Naive B cell (primary cell): ENCODE measurements at regions not wholly inside any gene's neighbourhood (a gene's known extent, or its start where the extent isn't known, plus 50 kb on each side); places are given as distances from the start of the nearest gene placed in this dataset.
A peak's percentile ranks its signal among the peaks of the same experiment; 100 is the strongest.

Source experiments
- ATAC-seq, 2 donors: fragments of 150-1000 bp; cut with Tn5 transposase; 2 replicates each; pipeline ENCODE4 v1.10.0; 2021; ENCODE audit warnings: low read depth in 2 of 2, mild to moderate bottlenecking in 2 of 2, moderate library complexity in 2 of 2
- DNase-seq: peaks from one replicate; pipeline ENCODE4 v3.0.0; 2022
- H3K27ac Mint-ChIP-seq, 6 donors: one replicate each; pipeline ENCODE4 v1.8.0; 2020 to 2022; ENCODE audit warnings: mild to moderate bottlenecking in 6 of 6, mixed read lengths in 6 of 6, moderate library complexity in 5 of 6, inconsistent platforms in 2 of 6
- H3K27me3 Mint-ChIP-seq, 3 donors: one replicate each; pipeline ENCODE4 v1.8.0; 2021 to 2022; ENCODE audit warnings: mixed read lengths in 3 of 3, mild to moderate bottlenecking in 1 of 3
- H3K36me3 Mint-ChIP-seq, 2 donors: one replicate each; pipeline ENCODE4 v1.8.0; 2020 to 2022; ENCODE audit warnings: mixed read lengths in 2 of 2, inconsistent platforms in 1 of 2, mild to moderate bottlenecking in 1 of 2
- H3K4me1 Mint-ChIP-seq, 3 donors: one replicate each; pipeline ENCODE4 v1.8.0; 2020 to 2022; ENCODE audit warnings: mixed read lengths in 3 of 3, inconsistent platforms in 1 of 3, mild to moderate bottlenecking in 1 of 3, moderate library complexity in 1 of 3
- H3K4me3 Mint-ChIP-seq, 8 donors: one replicate each; pipeline ENCODE4 v1.8.0; 2020 to 2022; ENCODE audit warnings: mild to moderate bottlenecking in 8 of 8, mixed read lengths in 8 of 8, moderate library complexity in 8 of 8, inconsistent platforms in 2 of 8
- H3K9me3 Mint-ChIP-seq, 7 donors: one replicate each; pipeline ENCODE4 v1.8.0; 2020 to 2022; ENCODE audit warnings: mixed read lengths in 7 of 7, mild to moderate bottlenecking in 5 of 7, inconsistent platforms in 2 of 7, moderate library complexity in 1 of 7

DNA sequence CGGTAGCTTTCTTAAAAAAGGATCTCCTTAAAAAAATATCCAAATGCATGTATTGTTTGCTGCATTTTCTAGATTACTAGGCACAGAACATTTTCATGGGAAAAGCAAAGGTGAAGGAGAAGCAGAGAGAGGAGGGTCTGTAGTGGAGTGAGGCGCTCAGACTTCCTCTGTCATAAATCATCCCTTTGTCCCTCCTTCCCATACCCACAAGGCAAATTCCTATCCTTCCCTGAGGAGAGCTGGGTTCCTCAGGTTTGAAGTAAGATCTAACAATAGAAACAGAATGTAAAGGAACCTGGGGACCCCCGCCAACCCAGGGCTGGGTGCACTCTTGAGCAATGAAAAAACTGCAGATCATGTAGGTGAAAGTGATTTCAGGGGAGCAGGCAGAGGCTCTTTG lies 149.2 kb upstream of the ANKH start:
- Mint-ChIP-seq H3K27me3 (peaks cover 28 to 36% (median 30%) of the 10 kb centered on the region in 3 donors), H3K4me1 (no peaks in the 10 kb centered on the region), H3K27ac (no peak overlapping the region), H3K4me3 (no peak overlapping the region), H3K36me3 (no peaks in the 10 kb centered on the region), H3K9me3 (peaks cover 0 to 6% (median 3%) of the 10 kb centered on the region in 7 donors)
- DNase-seq (no peak), ATAC-seq (no peak)

DNA sequence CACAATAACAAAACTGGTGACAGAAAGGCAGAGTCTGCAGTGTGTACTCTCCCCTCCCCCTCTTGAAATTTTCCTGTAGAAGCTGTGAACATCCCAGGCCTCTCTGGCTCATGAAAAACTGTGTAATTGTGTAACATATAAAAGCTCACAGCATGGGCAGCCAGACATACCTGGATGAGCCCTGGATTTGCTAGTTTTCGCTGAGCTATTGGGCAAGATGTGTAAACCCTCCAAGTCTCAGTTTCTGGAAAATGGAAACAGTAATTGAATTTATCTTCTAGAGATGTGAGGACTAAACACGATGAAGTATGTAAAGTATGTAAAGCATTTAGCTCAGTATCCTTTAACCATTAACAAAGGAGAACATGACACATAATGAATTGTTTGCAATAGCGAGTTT lies 143.2 kb upstream of the ANKH start:
- no peaks in the 10 kb centered on the region for H3K36me3 Mint-ChIP-seq
- no peak overlapping the region for H3K27ac Mint-ChIP-seq
- ATAC-seq (no peak), DNase-seq (no peak)
- peaks cover 0 to 6% (median 0%) of the 10 kb centered on the region in 7 donors for H3K9me3 Mint-ChIP-seq
- peaks cover 0 to 8% (median 5%) of the 10 kb centered on the region in 3 donors for H3K27me3 Mint-ChIP-seq
- H3K4me1 Mint-ChIP-seq: no peaks in the 10 kb centered on the region
- no peak overlapping the region for H3K4me3 Mint-ChIP-seq

DNA sequence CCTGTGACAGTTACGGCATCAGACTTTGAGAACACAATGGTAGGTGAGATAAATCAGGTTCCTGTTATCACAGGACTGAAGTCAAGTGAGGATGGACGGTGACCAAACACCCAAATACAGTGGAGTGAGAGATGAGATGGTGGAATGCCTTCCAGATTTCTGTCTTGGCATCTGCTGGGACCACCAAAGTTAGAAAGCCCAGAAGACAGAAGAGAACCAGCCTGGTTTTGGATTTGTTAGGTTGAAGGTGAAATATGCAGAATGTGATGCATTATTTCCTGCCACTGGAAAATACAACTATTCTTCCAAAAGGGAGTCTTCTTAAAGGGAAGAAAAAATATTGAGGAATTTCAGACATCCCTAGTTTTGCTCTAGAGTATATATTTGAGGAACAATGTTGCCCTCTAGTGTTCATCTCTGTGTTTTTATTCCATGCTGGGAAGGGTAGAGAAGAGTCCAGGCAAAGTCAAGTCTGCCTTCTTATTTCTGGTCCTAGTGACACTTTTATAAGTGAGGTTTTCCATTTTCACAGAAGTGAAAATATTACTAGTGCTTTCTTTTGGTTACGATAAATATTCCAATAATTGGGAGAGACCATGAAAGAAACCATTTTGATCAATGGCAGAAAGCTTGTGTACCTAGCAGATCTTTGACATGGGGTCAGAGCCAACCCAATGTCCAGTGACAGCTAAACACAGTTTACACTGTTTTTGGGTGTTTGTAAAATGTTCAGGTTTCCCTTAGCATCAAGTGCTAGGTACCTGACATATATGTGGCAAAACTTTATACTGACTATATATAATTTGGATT lies 142.3 kb upstream of the ANKH start:
- Mint-ChIP-seq H3K9me3 (peaks cover 0 to 6% (median 0%) of the 10 kb centered on the region in 7 donors), H3K36me3 (no peaks in the 10 kb centered on the region), H3K27me3 (peaks cover 4 to 11% (median 5%) of the 10 kb centered on the region in 3 donors), H3K27ac (no peak overlapping the region), H3K4me3 (no peak overlapping the region), H3K4me1 (no peaks in the 10 kb centered on the region)
- DNase-seq: peak; percentile 29
- ATAC-seq: peak; percentile 35 to 44

DNA sequence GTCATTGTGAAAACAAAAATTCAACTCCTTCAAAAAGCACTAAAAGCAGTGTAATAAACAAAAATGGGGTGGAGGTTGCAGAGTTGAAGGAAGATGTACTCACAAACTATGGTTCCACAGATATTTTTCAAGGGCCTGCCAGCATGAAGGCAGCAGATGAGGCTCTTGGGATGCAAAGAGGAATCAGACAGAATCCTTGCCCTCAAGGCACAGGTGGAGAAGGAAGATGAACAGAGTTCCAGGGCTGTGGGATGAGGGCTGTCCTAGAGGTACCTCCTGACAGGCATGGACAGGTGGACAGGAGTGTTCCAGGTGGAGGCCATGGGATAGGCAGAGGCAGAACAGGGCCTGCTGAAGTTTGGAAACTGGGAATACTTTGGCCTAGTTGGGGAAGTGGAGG lies 140.5 kb upstream of the ANKH start:
- DNase-seq (no peak), ATAC-seq (no peak)
- peaks cover 5 to 11% (median 8%) of the 10 kb centered on the region in 3 donors for H3K27me3 Mint-ChIP-seq
- peak overlapping the region in 1 of 8 donors; percentile 23 for H3K4me3 Mint-ChIP-seq
- H3K36me3 Mint-ChIP-seq: no peaks in the 10 kb centered on the region
- H3K9me3 Mint-ChIP-seq: peaks cover 0 to 2% (median 0%) of the 10 kb centered on the region in 7 donors
- no peaks in the 10 kb centered on the region for H3K4me1 Mint-ChIP-seq
- H3K27ac Mint-ChIP-seq: no peak overlapping the region

DNA sequence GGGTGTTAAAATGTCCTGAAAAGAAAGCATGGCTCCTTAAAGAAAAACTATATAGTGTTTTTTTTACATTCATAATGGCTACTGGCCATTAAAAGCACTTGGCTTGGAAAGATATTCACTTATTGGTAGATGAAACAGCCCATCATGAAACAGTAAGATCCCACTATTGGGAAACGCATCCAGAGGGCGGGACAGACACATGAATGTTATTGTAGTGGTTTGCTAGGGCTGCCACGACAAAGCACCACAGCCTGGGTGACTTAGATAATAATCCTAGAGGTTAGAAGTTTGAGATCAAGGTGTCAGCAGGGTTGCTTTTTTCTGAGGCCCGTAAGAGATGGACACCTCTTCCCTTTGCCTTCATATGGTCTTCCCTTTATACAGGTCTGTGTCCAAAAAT lies 139.4 kb upstream of the ANKH start:
- H3K27ac Mint-ChIP-seq: no peak overlapping the region
- no peak overlapping the region for H3K4me3 Mint-ChIP-seq
- DNase-seq (no peak), ATAC-seq (no peak)
- no peaks in the 10 kb centered on the region for H3K4me1 Mint-ChIP-seq
- H3K36me3 Mint-ChIP-seq: no peaks in the 10 kb centered on the region
- peaks cover 6 to 16% (median 8%) of the 10 kb centered on the region in 3 donors for H3K27me3 Mint-ChIP-seq
- H3K9me3 Mint-ChIP-seq: no peaks in the 10 kb centered on the region

DNA sequence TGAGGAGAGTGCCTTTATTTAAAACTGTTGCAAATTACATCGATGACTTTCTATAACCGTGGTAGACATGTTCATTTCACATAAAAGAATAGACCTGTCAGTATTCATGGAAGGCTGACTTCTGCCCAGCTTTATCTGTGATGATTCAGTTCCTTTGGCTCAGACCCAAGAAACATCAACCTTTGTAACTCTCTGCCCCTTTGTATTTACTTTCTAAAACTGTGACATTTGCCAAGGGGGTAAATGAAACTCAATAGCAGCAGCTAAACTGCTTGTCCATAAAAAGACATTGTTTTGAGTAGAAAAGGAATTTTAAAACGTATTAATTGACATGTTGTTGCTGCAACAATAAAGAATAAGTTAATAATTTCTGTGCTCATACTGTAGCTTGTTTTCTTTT lies 137.8 kb upstream of the ANKH start:
- Mint-ChIP-seq H3K27me3 (peaks cover 8 to 16% (median 12%) of the 10 kb centered on the region in 3 donors), H3K4me3 (no peak overlapping the region), H3K9me3 (no peaks in the 10 kb centered on the region), H3K4me1 (no peaks in the 10 kb centered on the region), H3K36me3 (no peaks in the 10 kb centered on the region), H3K27ac (no peak overlapping the region)
- DNase-seq: no peak
- ATAC-seq: no peak

DNA sequence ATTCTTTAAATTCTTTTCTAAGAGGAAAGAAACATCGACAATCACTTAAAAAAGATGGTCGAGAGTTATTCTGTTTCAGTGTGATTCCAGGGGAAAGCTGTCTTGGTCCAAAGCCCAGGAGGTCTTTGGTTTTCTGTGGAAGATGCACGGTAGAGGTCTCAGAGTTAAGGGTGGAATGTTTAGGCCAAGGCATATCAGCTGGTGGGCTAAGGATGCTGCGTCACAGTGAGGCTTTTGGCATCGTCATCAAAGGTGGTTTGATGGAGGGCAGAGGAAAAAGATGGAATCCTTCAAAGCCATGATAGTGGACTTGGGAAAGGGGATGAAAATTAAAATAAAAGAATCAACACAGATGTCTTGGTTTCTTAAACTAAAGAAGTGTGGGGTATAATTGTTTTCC lies 137.3 kb upstream of the ANKH start:
- H3K4me3 Mint-ChIP-seq: no peak overlapping the region
- H3K36me3 Mint-ChIP-seq: no peaks in the 10 kb centered on the region
- H3K9me3 Mint-ChIP-seq: no peaks in the 10 kb centered on the region
- H3K4me1 Mint-ChIP-seq: no peaks in the 10 kb centered on the region
- peak overlapping the region in 1 of 6 donors; percentile 74 for H3K27ac Mint-ChIP-seq
- no peak for ATAC-seq
- no peak for DNase-seq
- peaks cover 8 to 16% (median 13%) of the 10 kb centered on the region in 3 donors for H3K27me3 Mint-ChIP-seq

DNA sequence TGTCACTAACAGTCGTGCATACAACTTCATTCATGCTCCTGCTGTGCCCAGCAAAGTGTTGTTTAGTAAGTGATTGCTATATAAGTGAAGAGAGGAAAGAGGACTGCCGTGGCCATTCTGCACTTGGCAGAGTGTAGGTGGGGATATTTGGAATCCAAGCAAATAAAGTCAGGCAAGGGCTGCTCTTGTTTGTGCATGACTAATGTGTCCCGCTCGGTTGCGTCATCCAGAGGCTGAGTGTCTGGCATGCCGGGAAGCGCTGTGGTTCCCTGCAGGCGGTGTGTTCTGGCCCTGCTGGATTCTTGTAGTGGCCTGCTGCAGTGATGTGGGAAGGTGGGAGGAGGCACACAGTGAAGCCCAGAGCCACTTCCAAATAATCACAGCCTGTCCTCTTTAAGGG lies 136.9 kb upstream of the ANKH start:
- Mint-ChIP-seq H3K27me3 (peaks cover 8 to 16% (median 15%) of the 10 kb centered on the region in 3 donors), H3K9me3 (no peaks in the 10 kb centered on the region), H3K4me3 (no peak overlapping the region), H3K36me3 (no peaks in the 10 kb centered on the region), H3K27ac (no peak overlapping the region), H3K4me1 (no peaks in the 10 kb centered on the region)
- DNase-seq (no peak), ATAC-seq (no peak)

DNA sequence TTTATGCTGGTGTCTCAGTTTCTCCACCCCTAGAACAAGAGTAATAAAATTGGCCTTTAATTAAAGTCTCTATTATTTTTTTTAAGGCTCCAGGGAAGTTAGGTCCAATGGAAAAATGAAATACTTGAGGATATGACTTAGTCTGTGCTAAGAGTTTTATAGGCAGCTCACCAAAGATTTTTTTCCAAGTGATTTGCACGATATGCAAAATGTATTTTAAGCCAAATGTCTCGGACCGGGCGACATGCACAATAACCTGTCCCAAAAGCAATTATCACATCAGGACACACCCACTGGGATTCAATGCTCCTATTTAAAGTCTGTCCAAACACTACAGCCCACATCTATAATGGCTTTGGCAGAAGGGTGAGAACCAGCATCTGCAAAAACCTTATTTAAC lies 136.1 kb upstream of the ANKH start:
- DNase-seq (no peak), ATAC-seq (no peak)
- H3K4me1 Mint-ChIP-seq: no peaks in the 10 kb centered on the region
- no peak overlapping the region for H3K4me3 Mint-ChIP-seq
- no peaks in the 10 kb centered on the region for H3K9me3 Mint-ChIP-seq
- H3K27me3 Mint-ChIP-seq: peaks cover 8 to 18% (median 16%) of the 10 kb centered on the region in 3 donors
- peak overlapping the region in 1 of 6 donors; percentile 53 for H3K27ac Mint-ChIP-seq
- H3K36me3 Mint-ChIP-seq: no peaks in the 10 kb centered on the region

DNA sequence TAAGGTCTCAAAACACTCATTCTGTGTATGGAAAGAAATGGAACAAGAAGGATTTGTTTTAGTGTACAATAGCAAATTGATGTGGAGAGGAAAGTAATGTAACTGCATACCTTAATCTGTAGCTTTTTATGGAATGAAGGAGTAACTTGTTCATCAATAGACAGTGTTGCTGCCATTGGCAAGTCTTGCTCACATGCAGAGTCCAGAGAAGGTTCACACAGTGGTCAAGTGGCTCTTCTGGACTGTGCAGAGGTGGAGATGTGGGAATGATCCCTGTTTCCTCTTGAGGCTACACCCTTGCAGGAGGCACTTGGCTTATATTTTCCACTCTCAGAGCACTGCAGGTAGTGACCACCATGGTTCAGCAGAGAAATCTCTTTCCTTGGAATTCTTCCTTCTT lies 132.9 kb upstream of the ANKH start:
- H3K36me3 Mint-ChIP-seq: no peaks in the 10 kb centered on the region
- no peaks in the 10 kb centered on the region for H3K9me3 Mint-ChIP-seq
- ATAC-seq (no peak), DNase-seq (no peak)
- peaks cover 8 to 18% (median 16%) of the 10 kb centered on the region in 3 donors for H3K27me3 Mint-ChIP-seq
- H3K4me3 Mint-ChIP-seq: no peak overlapping the region
- peak overlapping the region in 1 of 6 donors; percentile 26 for H3K27ac Mint-ChIP-seq
- peaks cover 2 to 5% (median 4%) of the 10 kb centered on the region in 3 donors for H3K4me1 Mint-ChIP-seq

DNA sequence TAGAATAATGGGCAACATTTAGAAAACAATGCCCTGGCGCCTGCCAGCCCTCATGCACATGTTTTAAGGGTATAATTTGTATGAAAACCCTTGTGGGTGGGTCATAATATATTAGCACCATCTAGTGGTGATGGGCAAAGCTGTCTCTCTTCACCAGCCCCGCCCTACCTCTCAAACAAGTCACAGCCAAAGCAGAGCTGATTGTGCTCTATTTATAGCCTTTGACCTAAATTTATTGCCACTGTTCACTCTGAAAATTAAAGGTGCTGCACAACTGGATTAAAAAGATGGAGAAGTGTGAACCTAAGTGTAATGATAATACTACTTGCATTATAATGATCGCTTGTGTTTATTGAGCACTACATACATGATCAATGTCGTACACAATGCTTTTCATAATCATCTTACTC lies 131.9 kb upstream of the ANKH start:
- peaks cover 11 to 14% (median 13%) of the 10 kb centered on the region in 3 donors for H3K4me1 Mint-ChIP-seq
- peak overlapping the region in 1 of 6 donors; percentile 19 for H3K27ac Mint-ChIP-seq
- H3K9me3 Mint-ChIP-seq: peaks cover 0 to 3% (median under 1%) of the 10 kb centered on the region in 7 donors
- peaks cover under 1 to 3% of the 10 kb centered on the region in 2 donors for H3K36me3 Mint-ChIP-seq
- peak; percentile 94 to 95 for ATAC-seq
- peak; percentile 69 for DNase-seq
- H3K4me3 Mint-ChIP-seq: no peak overlapping the region
- peaks cover under 1 to 18% (median 10%) of the 10 kb centered on the region in 3 donors for H3K27me3 Mint-ChIP-seq

DNA sequence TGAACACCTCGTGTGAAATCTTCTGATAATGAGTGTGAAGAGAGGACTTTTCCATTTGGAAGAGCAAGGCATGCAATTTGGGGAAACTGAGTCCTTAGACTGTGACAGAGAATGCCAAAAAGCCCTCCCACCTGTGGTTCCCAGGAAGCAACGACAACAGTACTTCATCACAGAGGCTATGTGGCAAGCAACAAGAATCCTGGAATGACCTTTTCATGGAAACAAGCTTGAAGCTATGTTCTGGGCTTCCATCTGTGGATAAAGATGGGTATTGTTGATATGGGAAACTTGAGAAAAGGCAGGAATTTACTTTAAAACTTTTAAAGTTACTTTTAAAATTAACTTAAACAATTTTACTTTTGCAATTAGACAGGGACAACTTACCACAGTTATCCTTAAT lies 131.2 kb upstream of the ANKH start:
- Mint-ChIP-seq H3K4me3 (no peak overlapping the region), H3K27ac (no peak overlapping the region), H3K9me3 (peaks cover 1 to 8% (median 4%) of the 10 kb centered on the region in 7 donors), H3K27me3 (peaks cover 0 to 16% (median 7%) of the 10 kb centered on the region in 3 donors), H3K4me1 (peaks cover 18 to 21% (median 20%) of the 10 kb centered on the region in 3 donors), H3K36me3 (peaks cover 4 to 9% of the 10 kb centered on the region in 2 donors)
- ATAC-seq: no peak
- no peak for DNase-seq

DNA sequence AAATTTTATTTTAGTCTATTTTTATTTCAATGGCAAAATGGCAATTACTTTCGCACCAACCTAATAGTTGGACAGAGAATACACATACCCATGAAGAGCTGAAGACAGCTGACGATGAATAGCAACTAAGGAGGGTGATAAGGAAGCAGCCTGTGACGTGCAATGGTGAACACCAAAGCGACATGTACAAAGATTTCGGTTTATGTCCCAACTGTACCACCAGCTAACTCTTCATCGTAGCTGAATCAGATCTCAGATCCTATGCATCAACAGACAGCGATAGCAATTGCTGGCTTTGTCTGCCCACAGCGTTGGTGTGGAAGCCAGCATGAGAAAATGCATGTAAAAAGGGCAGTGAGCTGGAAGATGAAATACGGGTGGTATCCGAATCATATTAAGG lies 130.6 kb upstream of the ANKH start:
- ATAC-seq: no peak
- peaks cover 1 to 8% (median 4%) of the 10 kb centered on the region in 7 donors for H3K9me3 Mint-ChIP-seq
- H3K27ac Mint-ChIP-seq: no peak overlapping the region
- no peak overlapping the region for H3K4me3 Mint-ChIP-seq
- no peak for DNase-seq
- H3K36me3 Mint-ChIP-seq: peaks cover 4 to 9% of the 10 kb centered on the region in 2 donors
- peaks cover 23 to 26% (median 23%) of the 10 kb centered on the region in 3 donors for H3K4me1 Mint-ChIP-seq
- peaks cover 0 to 14% (median 7%) of the 10 kb centered on the region in 3 donors for H3K27me3 Mint-ChIP-seq

DNA sequence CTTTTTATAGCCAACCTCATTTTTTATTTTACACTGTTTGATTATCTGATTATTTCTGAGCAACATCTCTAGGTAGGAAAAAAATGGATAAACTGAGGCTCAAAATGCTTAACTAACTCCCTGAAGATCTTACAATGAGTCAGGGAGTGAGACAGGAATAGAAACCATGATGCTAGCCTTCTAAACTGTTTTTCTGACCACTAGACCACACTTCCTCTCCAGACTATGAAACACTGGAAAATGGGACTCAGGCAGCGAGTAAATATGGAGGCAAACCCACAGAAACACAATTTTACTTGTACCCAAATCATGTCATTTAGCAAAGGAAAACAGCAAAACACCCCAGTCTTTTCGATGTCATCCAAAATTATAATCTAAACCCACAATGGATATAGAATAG lies 129.9 kb upstream of the ANKH start:
- Mint-ChIP-seq H3K4me1 (peaks cover 23 to 32% (median 23%) of the 10 kb centered on the region in 3 donors), H3K9me3 (peaks cover 1 to 8% (median 4%) of the 10 kb centered on the region in 7 donors), H3K4me3 (no peak overlapping the region), H3K27me3 (peaks cover 0 to 14% (median 3%) of the 10 kb centered on the region in 3 donors), H3K27ac (peak overlapping the region in 3 of 6 donors; percentile 1 to 46 (median 12)), H3K36me3 (peaks cover 4 to 9% of the 10 kb centered on the region in 2 donors)
- DNase-seq (no peak), ATAC-seq (no peak)
